CD4-positive, alpha-beta T cell treated with Interleukin-15 for 1 hour (primary cell): ENCODE measurements at regions not wholly inside any gene's neighbourhood (a gene's known extent, or its start where the extent isn't known, plus 50 kb on each side); places are given as distances from the start of the nearest gene placed in this dataset.

Experiments
- DNase-seq: peaks from one replicate; pipeline ENCODE4 v3.0.0-alpha.2; 2020

DNA sequence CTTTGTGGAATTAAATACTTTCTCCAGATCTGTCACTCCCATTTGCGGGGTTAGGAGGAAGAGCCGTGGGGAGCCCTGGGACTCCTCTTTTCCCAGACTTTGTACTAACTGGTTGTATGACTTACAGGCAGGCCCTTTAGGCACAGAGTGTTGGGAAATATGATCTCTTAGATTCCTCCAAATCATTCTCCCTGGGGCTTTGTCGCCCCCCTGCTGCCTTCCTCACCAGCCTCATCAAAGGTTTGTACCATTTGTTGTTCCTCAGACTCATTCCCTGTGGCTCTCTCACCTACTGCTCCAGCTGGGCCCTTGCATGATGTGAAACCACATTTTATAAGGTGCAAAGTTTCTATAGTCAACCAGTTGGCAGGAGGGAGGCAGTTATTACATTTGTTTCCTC lies 56.4 kb downstream of the CRYGS start:
- DNase-seq = no peak

DNA sequence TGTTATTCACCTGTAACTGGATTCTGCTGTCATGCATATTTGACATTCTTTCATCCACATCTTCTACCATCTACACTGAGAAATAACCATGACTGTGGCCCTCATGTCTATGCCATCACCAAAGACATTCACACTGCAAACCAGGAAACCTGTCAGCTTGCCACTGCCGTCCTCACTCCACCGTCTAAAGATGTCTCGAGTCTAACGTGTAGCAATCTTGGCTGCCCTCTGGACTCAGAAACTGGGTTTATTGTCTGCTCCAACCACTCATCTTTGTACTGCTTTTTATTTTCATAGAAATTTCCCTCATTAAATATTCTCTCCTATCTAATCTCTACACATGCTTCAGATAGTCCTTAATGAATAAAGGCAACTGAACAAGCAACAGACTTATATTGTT lies 57.1 kb downstream of the CRYGS start:
- no peak for DNase-seq

DNA sequence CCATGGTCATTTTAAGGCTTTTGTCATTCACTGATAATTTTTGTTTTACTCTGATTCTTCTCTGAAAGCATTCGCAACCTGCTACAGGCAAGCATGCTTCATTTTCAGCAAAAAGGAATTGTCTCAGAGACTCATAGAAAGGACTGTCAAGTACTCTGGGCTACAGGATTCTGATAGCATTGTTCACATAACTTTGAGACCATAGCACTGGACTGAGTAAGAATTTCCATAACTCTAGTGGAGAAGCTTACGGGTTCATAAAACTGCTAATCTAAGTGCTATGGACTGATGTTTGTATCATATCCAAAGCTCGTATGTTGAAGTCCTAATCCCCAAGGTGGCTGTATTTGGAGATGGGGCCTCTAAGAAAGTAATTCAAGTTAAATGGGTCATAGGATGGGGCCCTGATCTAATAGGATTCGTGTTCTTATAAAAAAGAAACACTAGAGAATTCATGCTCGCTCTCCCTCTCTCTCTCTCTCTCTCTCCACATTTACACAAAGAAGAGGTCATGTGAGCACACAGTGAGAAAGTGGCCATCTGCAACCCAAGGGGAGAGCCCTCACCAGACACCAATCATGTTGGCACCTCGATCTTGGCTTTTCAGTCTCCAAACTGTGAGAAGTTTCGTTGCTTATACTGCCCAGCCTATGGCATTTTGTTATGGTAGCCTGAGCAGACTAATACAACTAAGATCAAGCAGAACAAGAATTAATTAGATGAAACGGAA lies 60.4 kb downstream of the CRYGS start:
- DNase-seq = no peak

DNA sequence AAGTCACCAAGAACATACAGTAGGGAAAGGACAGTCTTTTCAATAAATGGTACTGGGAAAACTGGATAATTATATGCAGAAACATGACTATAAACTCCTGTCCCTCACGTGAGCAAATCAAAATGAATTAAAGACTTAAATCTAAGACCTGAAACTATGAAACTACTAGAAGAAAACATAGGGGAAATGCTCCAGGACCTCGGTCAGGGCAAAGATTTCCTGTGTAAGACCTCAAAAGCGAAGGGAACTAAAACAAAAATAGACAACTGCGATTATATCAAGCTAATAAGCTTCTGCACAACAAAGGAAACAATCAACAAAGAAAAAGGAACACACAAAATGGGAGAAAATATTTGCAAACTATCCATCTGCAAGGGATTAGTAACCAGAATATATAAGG lies 62.7 kb downstream of the CRYGS start:
- DNase-seq = no peak

DNA sequence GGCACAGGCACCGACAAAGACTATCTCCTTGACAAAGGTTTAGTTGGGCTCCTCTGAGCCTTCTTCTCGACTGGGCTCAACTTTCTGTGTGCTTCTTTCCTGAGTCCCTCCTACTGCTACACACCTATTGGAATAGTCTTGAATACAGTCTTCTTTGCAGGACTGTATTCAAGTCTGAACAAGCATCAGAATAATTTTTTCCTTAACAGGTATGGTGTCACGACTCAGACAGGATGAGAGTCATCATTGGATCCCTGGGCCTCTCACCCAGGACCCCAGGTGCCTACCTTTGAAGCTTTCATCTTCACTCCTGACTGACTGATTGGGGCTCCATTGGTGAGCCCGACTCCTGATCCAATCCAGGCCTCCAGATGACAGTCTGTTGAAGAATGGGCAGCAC lies 66.3 kb downstream of the CRYGS start:
- no peak for DNase-seq

DNA sequence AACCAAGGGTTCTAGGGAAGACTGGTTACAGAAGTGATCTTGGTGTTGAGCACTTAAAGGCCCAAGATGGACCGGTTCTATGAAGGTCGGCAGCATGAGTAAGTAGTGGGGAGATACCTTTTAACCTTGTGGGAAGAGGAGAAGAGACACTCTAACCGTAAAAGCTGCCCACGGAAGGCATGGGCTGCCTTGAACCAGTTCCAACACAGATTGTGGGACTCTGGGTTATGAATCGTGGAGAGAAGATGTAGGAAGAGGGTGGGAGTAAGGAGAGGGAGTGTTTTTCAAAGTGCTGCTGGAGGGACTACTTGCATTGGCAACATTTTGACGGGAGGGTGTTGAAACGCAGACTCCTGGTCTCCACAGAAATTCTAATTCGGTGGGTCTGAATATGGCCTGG lies 67.1 kb downstream of the CRYGS start:
- no peak for DNase-seq

DNA sequence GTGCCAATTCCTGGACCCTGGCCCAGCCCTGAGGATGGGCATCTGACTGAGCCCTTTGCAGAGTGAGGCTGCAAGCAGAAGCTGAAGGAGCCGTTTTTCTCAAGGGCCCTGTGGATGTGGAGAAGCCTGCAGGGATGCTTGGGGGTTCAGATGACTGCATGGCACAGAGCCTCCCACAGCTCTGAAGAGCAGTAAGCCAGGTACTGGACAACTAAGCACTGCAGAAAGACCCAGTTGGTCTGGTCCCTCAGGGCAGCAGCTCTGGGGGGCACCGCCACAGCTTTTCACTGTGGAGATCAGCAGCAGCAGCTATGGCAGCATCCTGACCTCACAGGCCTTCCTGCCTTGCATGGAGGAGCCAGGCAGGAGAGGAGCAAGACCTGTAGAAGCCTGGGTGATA lies 67.6 kb downstream of the CRYGS start:
- DNase-seq = no peak

DNA sequence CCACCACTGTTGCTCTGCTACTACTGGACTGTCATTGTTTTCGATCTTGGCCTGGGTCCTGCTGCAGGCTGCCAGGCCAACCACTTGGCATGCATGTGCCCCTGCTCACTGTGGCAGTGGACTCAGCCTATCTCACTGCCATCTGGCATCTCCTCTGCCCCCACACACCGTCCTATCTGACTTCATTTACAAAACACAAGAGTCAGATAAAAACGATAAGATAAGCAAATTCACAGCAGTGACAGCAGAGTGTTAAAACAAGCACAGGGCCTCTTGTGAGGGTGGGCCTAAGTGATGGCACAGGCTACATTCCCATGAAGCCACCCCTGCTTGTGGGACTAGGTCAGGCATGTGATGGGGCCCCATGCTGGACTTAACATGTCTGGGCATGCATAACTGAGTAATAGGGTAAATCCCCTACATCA lies 68.1 kb downstream of the CRYGS start:
- no peak for DNase-seq

DNA sequence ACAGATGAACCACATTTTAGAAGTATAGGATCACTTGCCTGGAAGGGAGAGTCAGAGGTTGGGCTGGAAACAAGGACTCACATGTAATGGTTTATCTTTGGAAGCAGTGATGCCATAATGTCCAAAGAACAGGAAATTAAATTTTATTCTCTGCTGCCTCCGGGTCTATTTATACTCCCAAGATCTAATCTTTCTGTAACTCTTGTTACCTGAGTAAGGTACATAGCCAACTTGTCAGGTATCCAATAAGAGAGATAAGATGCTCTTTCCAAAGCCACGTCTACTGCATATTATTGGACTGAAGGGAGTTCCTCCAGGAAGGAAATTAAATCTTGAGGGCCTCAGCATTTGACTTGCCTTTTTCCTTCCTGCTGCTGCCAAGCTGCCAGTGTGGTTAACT lies 71.0 kb downstream of the CRYGS start:
- DNase-seq = no peak

DNA sequence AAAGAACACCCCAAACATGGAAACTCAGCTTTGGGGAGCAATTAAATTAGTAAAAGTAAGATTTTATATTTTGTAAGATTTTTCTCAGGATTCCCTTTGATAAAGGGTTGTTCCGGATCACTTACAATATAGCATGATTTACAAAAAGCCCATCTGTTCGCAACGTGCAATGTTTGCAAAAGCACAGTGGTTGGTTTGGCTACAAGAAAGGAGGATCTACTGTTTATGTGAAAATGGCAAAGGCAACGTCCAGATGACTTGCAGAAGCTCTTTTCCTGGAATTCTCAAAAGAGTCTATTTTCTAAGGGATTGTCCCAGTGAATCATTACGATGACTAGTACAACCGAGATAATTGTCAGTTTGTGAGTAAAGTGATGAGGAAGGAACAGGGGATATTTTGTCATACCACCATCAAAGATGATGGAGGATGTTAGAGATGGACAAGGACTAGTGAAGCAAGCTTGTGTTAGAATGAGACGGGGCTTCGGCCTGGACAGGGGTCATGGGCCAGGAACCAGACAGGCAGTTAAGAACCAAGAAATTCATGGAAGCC lies 71.6 kb downstream of the CRYGS start:
- no peak for DNase-seq

DNA sequence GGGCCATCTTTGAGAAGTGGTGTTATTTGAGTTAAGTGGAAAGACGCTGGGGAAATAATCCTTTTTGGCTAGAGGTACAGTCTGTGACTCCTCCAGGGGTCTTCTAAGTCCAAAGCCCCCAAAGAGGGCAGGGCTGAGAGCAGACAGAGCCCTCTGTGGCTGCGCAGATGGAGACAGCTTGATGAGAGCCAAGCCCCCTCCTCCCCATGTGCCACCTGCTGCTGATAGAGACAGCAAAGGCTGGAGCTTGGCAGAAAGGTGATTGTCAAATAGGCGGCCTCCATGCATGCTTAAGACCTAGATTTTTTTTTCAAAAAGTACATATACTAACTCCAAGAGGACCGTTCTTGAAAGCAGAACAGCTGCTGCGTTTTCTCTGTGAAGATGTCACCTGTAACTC lies 72.4 kb downstream of the CRYGS start:
- no peak for DNase-seq

DNA sequence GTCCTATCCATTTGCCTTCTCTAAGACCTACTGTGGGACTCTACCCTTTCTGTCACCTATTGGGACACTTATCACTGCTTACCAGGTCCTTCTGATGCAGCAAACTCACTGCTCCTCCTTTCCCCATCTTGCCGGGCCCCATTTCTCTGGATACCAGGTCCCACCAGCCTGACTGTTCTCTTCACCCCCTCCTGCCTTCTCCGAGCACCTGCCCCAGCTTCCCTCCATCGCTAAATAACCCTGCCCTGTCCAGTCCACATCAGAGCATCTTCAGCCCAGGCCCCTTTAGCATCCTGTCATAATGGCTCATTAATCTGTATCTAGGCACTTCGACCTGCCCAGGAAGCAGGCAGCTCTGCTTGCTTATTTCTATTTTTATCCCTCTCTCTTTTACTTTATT lies 74.7 kb downstream of the CRYGS start:
- no peak for DNase-seq

DNA sequence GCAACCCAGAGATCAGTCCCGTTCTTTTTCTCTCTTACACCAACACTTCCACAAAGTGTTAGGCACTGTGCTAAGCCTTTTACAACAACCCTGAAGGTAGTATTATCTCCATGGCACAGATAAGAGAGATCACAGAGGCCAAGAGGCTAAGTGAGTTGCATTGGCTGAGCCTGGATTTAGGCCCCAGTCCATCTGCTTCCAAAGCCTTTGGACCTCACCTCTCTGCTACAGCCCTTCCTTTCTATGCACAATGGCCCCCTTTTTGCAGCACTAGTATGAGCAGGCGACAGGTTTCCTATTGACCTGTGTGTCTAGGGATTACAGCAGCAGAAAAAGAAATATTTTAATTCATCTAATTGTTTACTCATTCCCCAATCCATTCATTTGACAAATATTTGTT lies 76.2 kb downstream of the CRYGS start:
- no peak for DNase-seq

DNA sequence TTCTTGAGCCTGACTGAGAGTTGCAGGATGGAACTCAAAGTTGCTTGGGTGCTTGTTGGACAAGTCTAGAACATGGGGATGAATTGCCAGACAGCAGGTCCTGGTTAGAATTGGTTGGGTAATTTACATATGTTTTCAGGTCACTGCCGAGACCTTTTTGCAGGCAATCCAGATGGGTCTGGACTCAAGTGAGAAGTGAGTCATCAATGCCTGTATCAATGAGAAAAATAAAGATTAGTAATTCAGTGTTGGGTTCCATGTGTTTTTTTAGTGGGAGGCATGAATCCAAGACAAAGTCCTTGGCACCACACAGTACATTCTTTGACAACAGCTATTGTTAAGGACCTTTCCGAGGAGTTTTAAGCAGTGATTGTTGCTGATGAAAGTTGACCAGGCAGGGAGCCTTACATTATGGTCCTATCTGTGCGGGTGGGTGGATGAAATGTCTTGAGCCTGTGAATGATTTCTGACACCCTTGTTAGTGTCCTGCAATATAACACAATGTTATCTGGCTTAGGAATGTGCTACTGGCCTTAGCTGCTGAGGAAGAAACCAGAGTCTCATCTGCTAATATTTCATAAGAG lies 77.7 kb downstream of the CRYGS start:
- DNase-seq = no peak

DNA sequence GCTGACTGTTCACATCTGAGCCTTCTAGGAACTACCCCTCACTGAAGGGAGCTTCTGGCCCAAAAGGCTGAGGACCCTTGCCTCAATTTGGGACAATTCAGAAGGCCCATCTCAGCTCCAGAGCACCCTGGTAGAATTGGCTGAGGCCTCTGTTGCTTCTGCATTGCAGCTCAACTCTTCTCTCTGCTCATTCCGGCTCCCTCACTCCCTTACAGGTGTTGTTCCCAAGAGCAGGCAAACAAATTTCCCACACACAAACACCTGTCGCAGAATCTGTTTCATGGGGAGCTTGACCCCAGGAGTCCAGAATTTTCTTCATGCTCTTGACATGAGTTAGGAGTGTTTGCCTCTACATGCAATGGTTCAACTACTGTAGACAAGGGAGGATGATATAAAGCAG lies 78.7 kb downstream of the CRYGS start:
- DNase-seq = no peak

DNA sequence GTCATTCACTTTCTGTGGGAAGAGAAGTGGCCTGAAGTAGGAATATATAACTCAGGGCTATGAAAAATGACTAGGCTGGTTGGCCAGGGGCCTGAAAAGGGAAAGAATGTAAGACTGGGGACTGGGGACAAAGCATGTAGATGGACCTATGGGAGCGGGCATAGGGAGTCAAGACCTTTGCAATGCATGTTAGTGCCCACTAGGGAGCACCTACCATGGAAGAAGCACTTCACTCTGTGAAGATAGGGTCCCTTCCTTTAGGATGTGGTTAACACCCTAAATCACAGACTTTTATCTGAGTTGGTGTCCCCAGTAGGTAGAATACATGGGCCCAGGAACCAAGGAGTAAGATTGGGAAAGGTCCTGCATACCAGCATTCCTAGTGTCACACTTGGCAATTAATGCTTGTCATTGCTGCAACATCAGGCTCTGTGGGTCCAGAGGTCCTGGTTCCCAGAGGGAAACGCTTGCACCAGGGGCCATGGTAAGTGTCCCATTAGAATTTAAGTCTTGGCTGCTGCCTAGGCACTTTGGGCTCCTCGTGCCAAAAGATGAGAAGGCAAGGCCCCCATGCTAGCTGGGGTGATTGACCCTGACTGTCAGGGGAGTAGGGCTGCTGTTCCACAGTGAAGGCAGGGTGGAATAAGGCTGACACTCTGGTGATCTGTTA lies 79.6 kb downstream of the CRYGS start:
- DNase-seq = no peak

DNA sequence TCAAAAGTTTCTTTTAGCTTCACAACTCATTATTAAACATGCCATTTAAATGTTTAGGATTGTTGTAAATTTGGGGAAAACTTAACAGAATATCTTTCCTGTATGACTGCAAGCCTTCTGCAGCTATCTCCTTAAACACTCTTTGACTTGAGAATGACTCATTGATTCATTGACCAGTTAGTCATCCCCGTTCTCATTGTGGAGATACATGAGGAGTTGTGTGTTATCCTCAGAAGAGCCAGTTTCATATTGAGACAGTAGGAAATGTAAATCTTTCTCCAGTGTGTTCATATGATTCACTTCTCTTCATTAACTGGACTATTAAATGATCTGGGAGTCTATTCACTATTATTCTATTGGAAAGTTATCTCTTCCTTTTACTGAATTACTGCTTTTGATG lies 83.0 kb downstream of the CRYGS start:
- DNase-seq = no peak

DNA sequence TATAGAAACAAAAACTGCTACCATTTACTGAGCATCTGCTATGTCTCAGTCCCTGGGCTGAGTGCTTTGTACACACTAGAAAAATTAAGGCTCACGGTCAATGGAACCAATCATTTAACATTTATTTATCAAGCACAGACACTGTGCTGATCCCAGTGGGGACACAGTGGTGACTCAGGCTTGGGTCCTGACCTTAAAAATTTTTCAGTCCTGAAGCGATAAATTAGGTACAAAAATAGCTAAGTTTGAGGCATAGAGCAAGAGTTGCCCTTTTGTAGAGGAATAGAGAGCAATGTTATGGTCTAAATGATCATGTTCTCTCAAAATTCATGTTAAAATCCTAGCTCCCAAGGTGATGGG lies 85.1 kb downstream of the CRYGS start:
- DNase-seq = no peak

DNA sequence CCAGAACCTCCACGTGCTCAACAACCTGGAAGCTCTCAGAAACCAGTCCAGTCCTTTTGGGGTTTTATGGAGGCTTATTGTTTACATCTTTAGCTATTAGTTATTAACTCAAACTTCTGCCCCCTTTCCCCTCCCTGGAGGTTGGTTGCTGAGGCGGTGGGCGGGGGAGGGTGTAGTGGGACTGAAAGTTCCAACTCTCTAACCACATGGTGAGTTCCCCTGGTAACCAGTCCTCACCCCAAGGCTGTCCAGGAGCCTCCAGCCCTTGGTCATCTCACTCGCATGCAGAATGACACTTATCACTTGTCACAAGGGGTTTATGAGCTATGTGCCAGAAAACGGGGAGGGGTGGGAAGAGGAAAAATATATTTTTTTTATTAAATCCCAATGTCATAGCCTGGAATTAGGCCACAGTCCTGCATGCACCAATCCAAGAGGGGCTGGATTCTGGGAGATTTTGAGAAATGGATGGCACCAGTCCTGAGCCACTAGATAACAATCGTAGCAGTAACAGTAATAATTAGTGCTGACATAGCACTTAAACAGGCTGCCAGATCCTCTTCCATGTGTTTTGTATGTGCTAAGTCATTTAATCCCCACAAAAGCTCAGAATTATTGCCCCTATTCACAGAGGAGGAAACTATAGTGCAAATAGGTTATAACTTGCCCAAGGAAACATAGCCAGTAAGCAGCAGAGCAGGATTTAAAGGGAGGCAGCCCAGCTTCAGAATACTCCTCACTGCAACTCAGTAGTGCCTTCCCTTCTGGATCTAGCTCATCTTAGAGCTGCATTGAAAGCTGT lies 85.7 kb downstream of the CRYGS start:
- no peak for DNase-seq

DNA sequence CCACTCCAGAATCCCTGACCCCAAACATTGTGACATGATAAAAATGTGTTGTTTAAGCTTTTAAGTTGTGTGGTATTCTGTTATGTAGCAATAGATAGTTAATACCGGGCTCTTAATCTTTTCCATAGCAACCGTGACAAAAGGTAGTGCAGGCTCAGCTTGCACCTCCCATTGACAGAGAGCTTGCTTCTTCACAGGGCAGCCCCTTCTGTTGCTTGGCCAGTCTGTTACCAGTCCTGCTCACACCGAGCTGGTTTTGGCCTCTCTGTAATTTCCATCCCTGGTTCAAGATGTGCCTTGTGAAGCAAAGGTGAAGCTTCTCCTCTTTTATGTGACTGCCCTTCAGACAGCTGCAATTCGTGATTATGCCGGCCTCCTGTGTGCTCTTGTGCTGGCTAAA lies 86.9 kb downstream of the CRYGS start:
- no peak for DNase-seq

DNA sequence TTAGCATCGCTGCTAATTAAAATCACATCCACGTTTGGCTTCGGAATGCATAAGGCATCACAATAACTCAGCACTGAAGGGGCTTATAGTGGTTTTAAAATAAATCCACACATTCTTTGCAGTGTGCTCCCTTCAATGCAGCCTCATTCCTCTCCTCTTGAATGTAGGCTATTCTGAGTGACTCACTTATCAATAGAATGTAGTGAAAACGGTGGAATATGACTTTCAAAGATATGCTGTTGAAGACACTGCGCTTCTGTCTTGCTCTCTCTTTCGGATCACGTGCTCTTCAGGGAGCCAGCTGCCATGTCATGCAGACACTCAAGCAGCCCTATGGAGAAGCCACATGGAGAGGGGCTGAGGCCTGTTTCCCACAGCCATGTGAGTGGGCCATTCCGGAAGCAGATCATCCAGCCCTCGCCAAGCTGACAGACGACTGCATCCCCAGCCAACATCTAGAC lies 87.4 kb downstream of the CRYGS start:
- no peak for DNase-seq

DNA sequence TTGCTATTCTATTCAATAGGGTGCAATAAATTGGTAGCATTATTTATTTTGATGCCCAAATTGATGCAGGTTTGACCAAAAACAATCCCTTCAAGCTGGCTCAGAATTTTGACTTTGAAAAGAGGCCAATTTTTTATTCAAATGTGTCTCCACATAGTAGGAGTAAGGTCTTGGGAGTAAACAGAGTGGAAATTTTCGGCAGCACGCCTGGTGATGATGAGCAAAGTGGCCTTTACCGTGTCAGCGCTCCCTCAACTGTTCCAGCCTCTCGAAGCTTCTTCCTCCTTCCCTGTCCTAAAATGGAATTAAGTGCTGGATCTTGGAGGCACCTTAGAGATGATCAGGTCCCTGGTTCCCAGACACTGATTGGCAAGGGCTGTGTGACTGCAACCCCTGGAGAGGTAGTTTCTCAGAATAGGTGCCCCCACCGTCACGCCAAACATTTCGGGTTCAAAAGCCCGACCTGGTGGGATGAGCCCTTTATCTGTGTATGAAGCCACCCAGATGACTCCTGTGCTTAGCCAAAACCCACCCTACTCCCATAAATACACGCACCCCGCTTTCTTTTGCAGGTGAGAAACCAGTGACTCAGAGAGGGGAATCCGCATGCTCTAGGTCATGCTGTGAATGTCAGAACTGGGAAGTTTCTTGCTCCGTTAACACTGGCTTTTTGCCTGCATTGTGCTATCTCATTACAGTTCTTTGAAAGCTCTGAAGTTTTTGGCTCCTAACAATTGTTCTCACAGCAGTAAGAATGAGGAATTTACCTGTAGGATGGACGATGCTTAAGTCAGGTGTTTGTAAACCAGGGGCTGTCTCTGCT lies 89.1 kb downstream of the CRYGS start:
- no peak for DNase-seq

DNA sequence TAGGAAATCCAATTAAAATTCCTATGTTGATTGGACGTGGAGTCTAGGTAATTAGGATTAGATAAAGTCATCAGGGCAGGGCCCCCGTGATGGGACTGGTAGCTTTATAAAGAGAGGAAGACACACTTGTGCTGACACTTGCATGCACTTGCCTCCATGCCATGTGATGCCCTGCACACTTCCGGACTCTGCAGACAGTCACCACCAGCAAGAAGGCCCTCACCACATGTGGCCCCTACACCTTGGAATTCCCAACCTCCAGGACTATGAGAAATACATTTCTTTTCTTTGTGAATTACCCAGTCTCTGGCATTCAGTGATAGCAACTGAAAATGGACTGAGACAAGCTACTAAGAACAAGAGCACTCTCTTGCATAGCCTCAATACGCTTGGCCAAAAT lies 90.6 kb downstream of the CRYGS start:
- DNase-seq = no peak
